ENCODE measurements at regions not wholly inside any gene's neighbourhood (a gene's known extent, or its start where the extent isn't known, plus 50 kb on each side); places are given as distances from the start of the nearest gene placed in this dataset.

GRCh38 chr13:85997587-85997986, 198.4 kb upstream of the SLITRK6 start:
- TF ChIP-seq CTCF (conservative IDR thresholded peaks at IDR 0.05; ENCODE audit: low read depth, low read length) (no peak), EZH2 (IDR thresholded peaks at IDR 0.05; ENCODE audit: borderline replicate concordance, low read depth, low read length, poor library complexity, severe bottlenecking) (no peak)

Measured in A673 (cell line).